Uterus (tissue), 2 donors: ENCODE measurements at regions not wholly inside any gene's neighbourhood (a gene's known extent, or its start where the extent isn't known, plus 50 kb on each side); places are given as distances from the start of the nearest gene placed in this dataset.

Source experiments
- POLR2A ChIP-seq, 2 donors: fragments of 450-650 bp; IDR thresholded peaks; one replicate each; pipeline ENCODE4 v1.6.1; 2016; ENCODE audit warnings: antibody characterized with exemption in 2 of 2, mild to moderate bottlenecking in 1 of 2, moderate library complexity in 1 of 2
- TF ChIP-seq, protein P1 (sequence below), 4 experiments: fragments of 200-600 bp in 2 of 4; fragments of 450-650 bp in 2 of 4; sonication (generic) in 2 of 4; IDR thresholded peaks; one replicate each; pipeline ENCODE4 v1.5.1; 2016 to 2019; ENCODE audit warnings: antibody characterized with exemption in 4 of 4, mild to moderate bottlenecking in 2 of 4, moderate library complexity in 1 of 4

DNA sequence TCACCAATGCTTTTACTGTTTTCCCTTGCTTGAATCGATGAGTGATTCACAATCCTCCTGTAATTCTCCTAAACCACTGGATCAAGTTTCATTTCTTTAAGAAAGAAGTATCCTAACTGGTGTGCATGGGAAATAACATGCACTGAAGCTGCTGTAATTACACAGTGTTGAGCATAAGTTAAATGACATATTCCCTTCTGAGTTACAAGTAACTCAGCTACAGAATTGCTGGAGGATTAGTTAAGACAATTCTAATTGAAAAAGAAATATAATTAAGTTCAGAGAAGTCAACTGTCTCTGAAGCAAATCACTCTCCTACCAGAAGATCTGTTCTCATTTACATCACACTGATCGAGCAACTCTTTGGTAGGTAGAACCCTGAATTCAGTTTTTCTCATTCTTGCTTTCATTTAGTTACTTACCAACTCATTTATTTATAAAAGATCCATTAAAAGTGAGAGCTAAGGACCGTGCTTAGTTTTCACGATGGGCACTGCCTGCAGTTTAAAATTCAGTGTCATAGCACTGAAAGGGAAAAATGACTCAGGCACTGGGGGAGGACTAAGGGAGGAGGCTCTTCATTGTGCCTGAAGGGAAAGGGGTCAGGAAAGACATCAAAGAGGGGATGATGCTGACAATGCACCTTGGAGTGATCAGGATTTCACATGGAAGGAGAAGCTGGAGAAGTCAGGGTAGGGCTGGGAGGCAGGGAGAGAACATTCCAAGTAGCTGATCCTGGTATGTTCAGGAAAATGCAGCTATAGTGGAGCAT lies 327.2 kb downstream of the EMP1 start:
- TF ChIP-seq, protein P1, sequence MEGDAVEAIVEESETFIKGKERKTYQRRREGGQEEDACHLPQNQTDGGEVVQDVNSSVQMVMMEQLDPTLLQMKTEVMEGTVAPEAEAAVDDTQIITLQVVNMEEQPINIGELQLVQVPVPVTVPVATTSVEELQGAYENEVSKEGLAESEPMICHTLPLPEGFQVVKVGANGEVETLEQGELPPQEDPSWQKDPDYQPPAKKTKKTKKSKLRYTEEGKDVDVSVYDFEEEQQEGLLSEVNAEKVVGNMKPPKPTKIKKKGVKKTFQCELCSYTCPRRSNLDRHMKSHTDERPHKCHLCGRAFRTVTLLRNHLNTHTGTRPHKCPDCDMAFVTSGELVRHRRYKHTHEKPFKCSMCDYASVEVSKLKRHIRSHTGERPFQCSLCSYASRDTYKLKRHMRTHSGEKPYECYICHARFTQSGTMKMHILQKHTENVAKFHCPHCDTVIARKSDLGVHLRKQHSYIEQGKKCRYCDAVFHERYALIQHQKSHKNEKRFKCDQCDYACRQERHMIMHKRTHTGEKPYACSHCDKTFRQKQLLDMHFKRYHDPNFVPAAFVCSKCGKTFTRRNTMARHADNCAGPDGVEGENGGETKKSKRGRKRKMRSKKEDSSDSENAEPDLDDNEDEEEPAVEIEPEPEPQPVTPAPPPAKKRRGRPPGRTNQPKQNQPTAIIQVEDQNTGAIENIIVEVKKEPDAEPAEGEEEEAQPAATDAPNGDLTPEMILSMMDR (IDR thresholded peaks at IDR 0.05), result no peak
- no peak for TF ChIP-seq POLR2A (IDR thresholded peaks at IDR 0.05)
